ENCODE measurements at regions not wholly inside any gene's neighbourhood (a gene's known extent, or its start where the extent isn't known, plus 50 kb on each side); places are given as distances from the start of the nearest gene placed in this dataset.

DNA sequence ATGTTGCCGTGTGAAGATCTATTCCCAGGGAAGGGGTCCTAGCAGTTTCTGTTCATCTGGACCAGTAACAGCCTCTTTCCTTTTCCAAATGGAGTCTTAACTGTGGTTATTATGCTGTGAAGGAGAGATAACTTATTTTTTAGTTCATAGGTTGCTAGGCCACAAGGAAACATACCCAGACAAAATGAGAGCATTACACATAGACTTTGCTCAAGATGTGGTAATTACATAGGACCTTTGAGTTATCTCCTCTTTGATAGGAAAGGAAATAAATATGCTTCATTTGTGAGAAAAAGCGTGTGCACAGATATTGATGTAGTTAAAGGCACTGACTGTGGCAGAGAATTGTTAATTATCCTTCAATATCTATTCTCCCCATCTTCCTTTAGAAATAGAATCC is 52.5 kb upstream of the SNX2 start:
- dilution Hi-C loops (cut with MboI; ENCODE audit: extremely low pct_ligation_motif_present, low sequenced_read_pairs) = no loop called here
- no peak overlapping the region for H3K4me3 ChIP-seq (ENCODE audit: control insufficient read depth in 2 of 3, extremely low read depth in 1 of 3, insufficient read depth in 2 of 3, low read depth in 1 of 3, low read length in 3 of 3)
- no peaks in the 10 kb centered on the region for H3K9me3 ChIP-seq (ENCODE audit: control insufficient read depth, low read depth, low read length)
- no peak overlapping the region for H2AFZ ChIP-seq (ENCODE audit: control insufficient read depth, low read length)
- no peak overlapping the region for H3K9ac ChIP-seq (ENCODE audit: control insufficient read depth, extremely low read depth, insufficient read depth, low read length)
- no peak overlapping the region for H3K27ac ChIP-seq (ENCODE audit: control insufficient read depth, insufficient read depth, low read length)
- no peak for TF ChIP-seq EZH2 (IDR thresholded peaks at IDR 0.05; ENCODE audit: low read length)
- TF ChIP-seq, protein P1, sequence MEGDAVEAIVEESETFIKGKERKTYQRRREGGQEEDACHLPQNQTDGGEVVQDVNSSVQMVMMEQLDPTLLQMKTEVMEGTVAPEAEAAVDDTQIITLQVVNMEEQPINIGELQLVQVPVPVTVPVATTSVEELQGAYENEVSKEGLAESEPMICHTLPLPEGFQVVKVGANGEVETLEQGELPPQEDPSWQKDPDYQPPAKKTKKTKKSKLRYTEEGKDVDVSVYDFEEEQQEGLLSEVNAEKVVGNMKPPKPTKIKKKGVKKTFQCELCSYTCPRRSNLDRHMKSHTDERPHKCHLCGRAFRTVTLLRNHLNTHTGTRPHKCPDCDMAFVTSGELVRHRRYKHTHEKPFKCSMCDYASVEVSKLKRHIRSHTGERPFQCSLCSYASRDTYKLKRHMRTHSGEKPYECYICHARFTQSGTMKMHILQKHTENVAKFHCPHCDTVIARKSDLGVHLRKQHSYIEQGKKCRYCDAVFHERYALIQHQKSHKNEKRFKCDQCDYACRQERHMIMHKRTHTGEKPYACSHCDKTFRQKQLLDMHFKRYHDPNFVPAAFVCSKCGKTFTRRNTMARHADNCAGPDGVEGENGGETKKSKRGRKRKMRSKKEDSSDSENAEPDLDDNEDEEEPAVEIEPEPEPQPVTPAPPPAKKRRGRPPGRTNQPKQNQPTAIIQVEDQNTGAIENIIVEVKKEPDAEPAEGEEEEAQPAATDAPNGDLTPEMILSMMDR (optimal IDR thresholded peaks at IDR 0.05 in 1 of 3, IDR thresholded peaks at IDR 0.05 in 1 of 3, conservative IDR thresholded peaks at IDR 0.05 in 1 of 3; ENCODE audit: extremely low read depth in 1 of 3, insufficient read depth in 2 of 3, low read length in 3 of 3) = no peak
- no peaks in the 10 kb centered on the region for H3K79me2 ChIP-seq (ENCODE audit: control insufficient read depth, insufficient read depth, low read length)
- no peaks in the 10 kb centered on the region for H3K9me1 ChIP-seq (ENCODE audit: control insufficient read depth, extremely low read depth, insufficient read depth, low read length)
- FAIRE-seq (no peak), DNase-seq (ENCODE audit: low read depth, low spot score) (no peak)
- no peak overlapping the region for H3K4me2 ChIP-seq (ENCODE audit: control insufficient read depth, extremely low read depth, insufficient read depth, low read depth, low read length)
- no peaks in the 10 kb centered on the region for H4K20me1 ChIP-seq (ENCODE audit: control insufficient read depth, extremely low read depth, insufficient read depth, low read length)
- peaks cover 18% of the 10 kb centered on the region for H3K4me1 ChIP-seq (ENCODE audit: control insufficient read depth, extremely low read depth, insufficient read depth, low read length)
- H3K36me3 ChIP-seq (ENCODE audit: control insufficient read depth in 2 of 2, extremely low read depth in 1 of 2, insufficient read depth in 2 of 2, low read length in 2 of 2) = no peaks in the 10 kb centered on the region
- H3K27me3 ChIP-seq (ENCODE audit: control insufficient read depth, extremely low read depth, insufficient read depth, low read length) = no peaks in the 10 kb centered on the region

- Histone ChIP-seq H3K9ac (ENCODE audit: control insufficient read depth, extremely low read depth, insufficient read depth, low read length) (peak overlapping the region; percentile 14), H3K79me2 (ENCODE audit: control insufficient read depth, insufficient read depth, low read length) (no peaks in the 10 kb centered on the region), H3K27ac (ENCODE audit: control insufficient read depth, insufficient read depth, low read length) (peak overlapping the region; percentile 40), H3K4me1 (ENCODE audit: control insufficient read depth, extremely low read depth, insufficient read depth, low read length) (peaks cover 23% of the 10 kb centered on the region), H3K9me3 (ENCODE audit: control insufficient read depth, low read depth, low read length) (no peaks in the 10 kb centered on the region), H3K4me2 (ENCODE audit: control insufficient read depth, extremely low read depth, insufficient read depth, low read depth, low read length) (peak overlapping the region; percentile 61), H3K27me3 (ENCODE audit: control insufficient read depth, extremely low read depth, insufficient read depth, low read length) (no peaks in the 10 kb centered on the region), H4K20me1 (ENCODE audit: control insufficient read depth, extremely low read depth, insufficient read depth, low read length) (no peaks in the 10 kb centered on the region), H3K9me1 (ENCODE audit: control insufficient read depth, extremely low read depth, insufficient read depth, low read length) (no peaks in the 10 kb centered on the region), H2AFZ (ENCODE audit: control insufficient read depth, low read length) (peak overlapping the region; percentile 87), H3K4me3 (ENCODE audit: control insufficient read depth in 2 of 3, extremely low read depth in 1 of 3, insufficient read depth in 2 of 3, low read depth in 1 of 3, low read length in 3 of 3) (peak overlapping the region in 1 of 3 experiments; percentile 2), H3K36me3 (ENCODE audit: control insufficient read depth in 2 of 2, extremely low read depth in 1 of 2, insufficient read depth in 2 of 2, low read length in 2 of 2) (no peaks in the 10 kb centered on the region)
- DNase-seq (ENCODE audit: low read depth, low spot score) (no peak), FAIRE-seq (peak; percentile 74)
- dilution Hi-C loops (cut with MboI; ENCODE audit: extremely low pct_ligation_motif_present, low sequenced_read_pairs) = no loop called here
- TF ChIP-seq, protein P1 (optimal IDR thresholded peaks at IDR 0.05 in 1 of 3, IDR thresholded peaks at IDR 0.05 in 1 of 3, conservative IDR thresholded peaks at IDR 0.05 in 1 of 3; ENCODE audit: extremely low read depth in 1 of 3, insufficient read depth in 2 of 3, low read length in 3 of 3) = no peak
- TF ChIP-seq EZH2 (IDR thresholded peaks at IDR 0.05; ENCODE audit: low read length) = no peak
Measured at GRCh38 chr5:122723606-122724352, 51.1 kb upstream of the SNX2 start.
